Panc1 (cell line): ENCODE measurements at regions not wholly inside any gene's neighbourhood (a gene's known extent, or its start where the extent isn't known, plus 50 kb on each side); places are given as distances from the start of the nearest gene placed in this dataset.

Experiments
- ATAC-seq: fragments of 200-7000 bp; cut with Tn5 transposase; 2 replicates; pipeline ENCODE4 v1.9.1; 2020; ENCODE audit warnings: mild to moderate bottlenecking, moderate library complexity
- BruUV-seq: library from RNA; stranded (reverse); fragments of 400-500 nt; replicated peaks from 2 replicates; lab custom pipeline; 2021; lab: Mats Ljungman, UMichigan
- CTCF ChIA-PET: fragments of 300-600 bp; sonication (Branson Sonifier 250); formaldehyde crosslinking; loops from one replicate; lab custom pipeline; 2022; ENCODE audit warnings: antibody characterized with exemption; lab: Charles Lee
- POLR2A ChIA-PET: fragments of 300-600 bp; sonication (Branson Sonifier 250); formaldehyde crosslinking; loops from one replicate; lab custom pipeline; 2022; ENCODE audit warnings: antibody characterized with exemption; lab: Charles Lee
- DNase-seq: peaks from one replicate; pipeline ENCODE4 v3.0.0-alpha.2; 2010; ENCODE audit warnings: low read depth, low spot score
- H3K27ac ChIP-seq: 2 replicates; pipeline ENCODE4 v1.5.1; 2011; ENCODE audit warnings: mild to moderate bottlenecking, low read length, inconsistent platforms
- H3K27me3 ChIP-seq: fragments of 200-500 bp; sonication (Bioruptor generic); 2 replicates; pipeline ENCODE4 v1.6.0; 2014; ENCODE audit warnings: low read length, inconsistent platforms; ENCODE audit not compliant: control insufficient read depth, insufficient read depth
- H3K36me3 ChIP-seq: fragments of 200-500 bp; sonication (Bioruptor generic); 2 replicates; pipeline ENCODE4 v1.5.1; 2014; ENCODE audit warnings: inconsistent platforms, mild to moderate bottlenecking, low read length, moderate library complexity; ENCODE audit not compliant: control insufficient read depth, insufficient read depth
- H3K4me1 ChIP-seq: 2 replicates; pipeline ENCODE4 v1.5.1; 2011; ENCODE audit warnings: inconsistent platforms, mild to moderate bottlenecking, low read length, moderate library complexity; ENCODE audit not compliant: control insufficient read depth, insufficient read depth
- H3K4me3 ChIP-seq, 2 experiments: 2 replicates each; pipeline ENCODE4 v1.5.1; 2011 to 2012; ENCODE audit warnings: low read depth in 2 of 2, low read length in 2 of 2, mild to moderate bottlenecking in 2 of 2, inconsistent platforms in 1 of 2, moderate library complexity in 1 of 2
- H3K9me3 ChIP-seq: fragments of 200-500 bp; sonication (Bioruptor generic); 2 replicates; pipeline ENCODE4 v1.5.1; 2014; ENCODE audit warnings: low read depth, mild to moderate bottlenecking, inconsistent platforms, low read length, moderate library complexity; ENCODE audit not compliant: control insufficient read depth, insufficient read depth
- POLR2AphosphoS5 ChIP-seq: IDR thresholded peaks from 2 replicates; pipeline ENCODE4 v1.6.1; 2012; ENCODE audit warnings: mild to moderate bottlenecking, low read depth, low read length, moderate library complexity
- SIN3A ChIP-seq: IDR thresholded peaks from 2 replicates; pipeline ENCODE4 v1.6.1; 2012; ENCODE audit warnings: low read depth, mild to moderate bottlenecking, low read length, moderate library complexity, borderline replicate concordance; ENCODE audit not compliant: insufficient read depth
- TCF7L2 ChIP-seq: IDR thresholded peaks from 2 replicates; pipeline ENCODE4 v1.6.1; 2011; ENCODE audit warnings: mild to moderate bottlenecking, low read depth, low read length, inconsistent platforms
- in situ Hi-C: cut with HindIII; loops from 2 replicates; pipeline ENCODE4 v1.10.0; 2016; ENCODE audit warnings: low sequenced_read_pairs, low pct_unique_long_range_greater_than_20kb
- intact Hi-C: fragments of 100-400 bp; cut with micrococcal nuclease; formaldehyde crosslinking; loops from one replicate; pipeline ENCODE4 v1.10.0; 2022; ENCODE audit not compliant: unreplicated experiment
- TF ChIP-seq, protein P1 (sequence below): fragments of 450-650 bp; IDR thresholded peaks from 2 replicates; pipeline ENCODE4 v1.5.1; 2017; ENCODE audit warnings: mild to moderate bottlenecking
- TF ChIP-seq, protein P2 (sequence below), 2 experiments: IDR thresholded peaks; 2 replicates each; pipeline ENCODE4 v1.6.1; 2011 to 2012; ENCODE audit warnings: low read depth in 2 of 2, control low read depth in 1 of 2, low read length in 1 of 2, mild to moderate bottlenecking in 1 of 2, moderate library complexity in 1 of 2; ENCODE audit not compliant: insufficient read depth in 1 of 2

DNA sequence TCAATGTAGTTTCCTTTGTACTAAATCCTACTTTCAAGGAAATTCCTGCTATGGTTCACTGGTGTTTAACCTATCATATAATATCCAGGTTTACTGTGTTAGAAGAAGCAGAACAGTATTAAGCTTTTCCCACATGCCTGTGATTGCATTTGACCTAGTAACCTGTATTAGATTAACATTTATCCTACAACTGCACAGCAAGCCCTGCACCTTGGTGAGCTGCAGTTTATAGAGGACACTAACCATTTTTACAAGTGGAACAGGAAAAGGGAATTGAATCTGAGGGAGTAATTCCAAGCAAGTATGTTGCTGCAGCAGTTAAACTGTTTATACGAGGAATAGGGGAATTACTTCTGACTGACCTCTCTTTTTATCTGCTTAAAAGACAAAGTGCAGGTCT is 328.6 kb downstream of the ETAA1 start:
- no peak overlapping the region for H3K4me3 ChIP-seq
- in situ Hi-C loops, result no loop called here
- H3K36me3 ChIP-seq, result no peaks in the 10 kb centered on the region
- H3K9me3 ChIP-seq, result no peaks in the 10 kb centered on the region
- ChIA-PET POLR2A (no interaction called here), CTCF (no interaction called here)
- H3K4me1 ChIP-seq, result no peaks in the 10 kb centered on the region
- H3K27ac ChIP-seq, result no peak overlapping the region
- peaks cover 2% of the 10 kb centered on the region; the same call in 1 of the 2 replicates for H3K27me3 ChIP-seq
- no TSS peak for BruUV-seq
- intact Hi-C loops, result no loop called here
- TF ChIP-seq SIN3A, result no peak
- no peak for TF ChIP-seq TCF7L2
- no peak for TF ChIP-seq POLR2AphosphoS5
- TF ChIP-seq, protein P1, sequence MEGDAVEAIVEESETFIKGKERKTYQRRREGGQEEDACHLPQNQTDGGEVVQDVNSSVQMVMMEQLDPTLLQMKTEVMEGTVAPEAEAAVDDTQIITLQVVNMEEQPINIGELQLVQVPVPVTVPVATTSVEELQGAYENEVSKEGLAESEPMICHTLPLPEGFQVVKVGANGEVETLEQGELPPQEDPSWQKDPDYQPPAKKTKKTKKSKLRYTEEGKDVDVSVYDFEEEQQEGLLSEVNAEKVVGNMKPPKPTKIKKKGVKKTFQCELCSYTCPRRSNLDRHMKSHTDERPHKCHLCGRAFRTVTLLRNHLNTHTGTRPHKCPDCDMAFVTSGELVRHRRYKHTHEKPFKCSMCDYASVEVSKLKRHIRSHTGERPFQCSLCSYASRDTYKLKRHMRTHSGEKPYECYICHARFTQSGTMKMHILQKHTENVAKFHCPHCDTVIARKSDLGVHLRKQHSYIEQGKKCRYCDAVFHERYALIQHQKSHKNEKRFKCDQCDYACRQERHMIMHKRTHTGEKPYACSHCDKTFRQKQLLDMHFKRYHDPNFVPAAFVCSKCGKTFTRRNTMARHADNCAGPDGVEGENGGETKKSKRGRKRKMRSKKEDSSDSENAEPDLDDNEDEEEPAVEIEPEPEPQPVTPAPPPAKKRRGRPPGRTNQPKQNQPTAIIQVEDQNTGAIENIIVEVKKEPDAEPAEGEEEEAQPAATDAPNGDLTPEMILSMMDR, result no peak
- TF ChIP-seq, protein P2, sequence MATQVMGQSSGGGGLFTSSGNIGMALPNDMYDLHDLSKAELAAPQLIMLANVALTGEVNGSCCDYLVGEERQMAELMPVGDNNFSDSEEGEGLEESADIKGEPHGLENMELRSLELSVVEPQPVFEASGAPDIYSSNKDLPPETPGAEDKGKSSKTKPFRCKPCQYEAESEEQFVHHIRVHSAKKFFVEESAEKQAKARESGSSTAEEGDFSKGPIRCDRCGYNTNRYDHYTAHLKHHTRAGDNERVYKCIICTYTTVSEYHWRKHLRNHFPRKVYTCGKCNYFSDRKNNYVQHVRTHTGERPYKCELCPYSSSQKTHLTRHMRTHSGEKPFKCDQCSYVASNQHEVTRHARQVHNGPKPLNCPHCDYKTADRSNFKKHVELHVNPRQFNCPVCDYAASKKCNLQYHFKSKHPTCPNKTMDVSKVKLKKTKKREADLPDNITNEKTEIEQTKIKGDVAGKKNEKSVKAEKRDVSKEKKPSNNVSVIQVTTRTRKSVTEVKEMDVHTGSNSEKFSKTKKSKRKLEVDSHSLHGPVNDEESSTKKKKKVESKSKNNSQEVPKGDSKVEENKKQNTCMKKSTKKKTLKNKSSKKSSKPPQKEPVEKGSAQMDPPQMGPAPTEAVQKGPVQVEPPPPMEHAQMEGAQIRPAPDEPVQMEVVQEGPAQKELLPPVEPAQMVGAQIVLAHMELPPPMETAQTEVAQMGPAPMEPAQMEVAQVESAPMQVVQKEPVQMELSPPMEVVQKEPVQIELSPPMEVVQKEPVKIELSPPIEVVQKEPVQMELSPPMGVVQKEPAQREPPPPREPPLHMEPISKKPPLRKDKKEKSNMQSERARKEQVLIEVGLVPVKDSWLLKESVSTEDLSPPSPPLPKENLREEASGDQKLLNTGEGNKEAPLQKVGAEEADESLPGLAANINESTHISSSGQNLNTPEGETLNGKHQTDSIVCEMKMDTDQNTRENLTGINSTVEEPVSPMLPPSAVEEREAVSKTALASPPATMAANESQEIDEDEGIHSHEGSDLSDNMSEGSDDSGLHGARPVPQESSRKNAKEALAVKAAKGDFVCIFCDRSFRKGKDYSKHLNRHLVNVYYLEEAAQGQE (IDR thresholded peaks at IDR 0.05; ENCODE audit: insufficient read depth in 1 of 2, low read depth in 2 of 2, low read length in 1 of 2), result no peak
- DNase-seq, result no peak
- no peak for ATAC-seq

DNA sequence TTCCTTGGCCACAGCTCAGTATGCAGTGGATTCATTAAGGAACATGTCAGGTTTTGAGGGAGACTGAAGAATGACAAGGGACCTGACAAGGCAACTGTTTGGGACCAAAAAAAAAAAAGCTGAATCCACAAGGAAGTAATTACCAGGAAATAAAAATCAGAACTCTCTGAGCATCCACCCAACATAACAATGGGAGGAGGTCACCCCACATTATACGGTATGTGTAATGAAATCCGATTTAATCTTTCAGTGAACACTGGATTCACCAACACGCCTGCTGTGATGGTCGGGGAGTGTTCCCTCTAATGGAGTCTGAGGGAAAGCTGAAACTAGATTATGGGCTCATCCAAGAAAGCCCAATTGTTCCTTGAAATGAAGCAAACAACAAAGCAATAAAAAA is 329.3 kb downstream of the ETAA1 start:
- Histone ChIP-seq H3K9me3 (no peaks in the 10 kb centered on the region), H3K36me3 (no peaks in the 10 kb centered on the region), H3K4me1 (no peaks in the 10 kb centered on the region), H3K27ac (no peak overlapping the region), H3K27me3 (peaks cover 2% of the 10 kb centered on the region; the same call in 1 of the 2 replicates), H3K4me3 (no peak overlapping the region)
- in situ Hi-C loops, result no loop called here
- no TSS peak for BruUV-seq
- ChIA-PET CTCF (no interaction called here), POLR2A (no interaction called here)
- DNase-seq (no peak), ATAC-seq (no peak)
- intact Hi-C loops, result no loop called here
- TF ChIP-seq TCF7L2 (no peak), POLR2AphosphoS5 (no peak), SIN3A (no peak)
- TF ChIP-seq, protein P2 (IDR thresholded peaks at IDR 0.05; ENCODE audit: insufficient read depth in 1 of 2, low read depth in 2 of 2, low read length in 1 of 2), result no peak
- TF ChIP-seq, protein P1, result no peak
